GM19467 (cell line): ENCODE measurements at regions not wholly inside any gene's neighbourhood (a gene's known extent, or its start where the extent isn't known, plus 50 kb on each side); places are given as distances from the start of the nearest gene placed in this dataset.
A peak's percentile ranks its signal among the peaks of the same experiment; 100 is the strongest.
"Not testable (repeated sequence)": the region's sequence is repeated elsewhere in the genome, so short reads cannot be mapped to it uniquely, and the experiment has no call there.

Experiments
- ATAC-seq: cut with Tn5 transposase; IDR thresholded peaks from one replicate; pipeline ENCODE4 v1.9.1; 2021; ENCODE audit warnings: mild to moderate bottlenecking, moderate library complexity; ENCODE audit not compliant: unreplicated experiment

DNA sequence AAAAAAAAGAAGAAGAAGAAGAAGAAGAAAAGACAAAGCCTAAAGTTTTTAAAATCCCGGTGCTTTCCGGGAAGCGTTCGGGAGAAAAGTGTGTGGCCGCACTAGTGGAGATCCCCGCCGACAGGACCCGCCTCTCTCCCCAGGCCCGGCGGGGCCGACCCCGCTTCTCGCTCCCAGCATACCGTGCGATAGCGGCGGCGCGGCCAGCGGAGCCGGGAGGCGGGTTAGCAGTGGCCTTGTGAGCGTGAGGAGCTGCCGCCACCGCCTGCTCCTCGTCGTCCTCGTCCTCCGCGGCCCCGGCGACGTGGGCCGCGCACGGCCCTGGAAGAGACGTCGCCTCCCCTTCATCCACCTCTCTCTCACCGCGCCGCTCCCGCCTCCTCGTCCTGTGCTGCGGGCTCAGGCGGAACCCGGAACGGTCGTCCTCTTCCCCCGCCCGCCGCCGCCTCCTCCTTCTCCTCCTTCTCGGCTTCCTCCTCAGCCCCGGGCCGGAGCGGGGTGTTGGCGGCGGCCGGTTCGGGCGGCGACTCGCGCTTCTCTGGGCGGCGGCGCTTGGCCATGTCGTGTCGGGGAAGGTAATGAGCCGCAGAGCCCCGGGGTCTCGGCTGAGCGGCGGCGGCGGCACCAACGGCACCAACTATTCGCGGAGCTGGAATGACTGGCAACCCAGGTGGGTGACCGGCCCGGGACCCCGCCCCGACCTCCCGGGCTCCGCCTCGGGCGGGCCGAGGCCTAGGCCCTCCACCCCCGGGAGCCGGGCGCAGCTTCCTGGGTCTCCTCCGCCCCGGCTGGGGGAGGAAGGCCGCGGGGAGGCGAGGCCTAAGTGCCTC, 62.6 kb upstream of the CDR2 start:
- peak; percentile 66 for ATAC-seq

DNA sequence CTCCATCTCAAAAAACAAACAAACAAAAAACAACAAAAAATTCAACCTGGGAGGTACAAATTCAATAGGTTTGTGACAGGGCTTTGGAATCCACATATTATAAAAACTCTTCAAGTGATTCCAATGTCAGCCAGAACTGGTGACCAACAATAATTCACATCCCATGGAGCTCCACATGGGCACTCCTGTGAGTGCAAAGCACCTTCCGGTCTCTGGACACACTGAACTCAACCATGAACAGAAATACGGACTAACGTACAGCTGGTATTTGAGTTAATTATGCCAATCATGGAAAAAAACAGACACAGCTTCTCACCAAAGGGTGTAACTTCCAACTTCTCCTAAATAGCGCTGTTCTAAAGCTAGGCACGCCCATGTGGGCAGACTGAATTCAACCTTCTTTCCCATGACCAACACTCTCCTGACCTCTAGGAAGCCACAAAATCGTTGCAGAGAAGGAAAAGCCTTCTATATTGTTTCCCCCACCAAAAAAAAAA, 62.0 kb upstream of the CDR2 start:
- ATAC-seq: not testable (repeated sequence)

DNA sequence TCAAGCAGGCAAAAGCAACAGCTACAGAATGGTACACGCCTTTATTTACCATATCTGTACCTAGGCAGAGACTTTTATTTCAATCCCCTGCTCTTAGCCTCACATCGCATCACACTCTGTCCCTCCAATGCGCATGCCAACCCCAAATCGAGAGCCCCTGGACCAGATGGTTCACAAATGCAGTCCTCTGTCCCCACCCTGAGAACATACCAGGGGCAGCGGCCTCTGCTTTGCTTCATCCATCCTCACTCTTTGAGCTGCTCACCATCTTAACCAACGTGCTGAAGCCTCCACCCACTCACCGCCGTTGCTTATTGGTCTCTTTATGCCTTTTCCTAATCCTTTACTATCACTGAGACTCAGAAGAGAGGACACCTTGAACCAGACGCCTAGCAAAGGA, 56.9 kb upstream of the CDR2 start:
- ATAC-seq: not testable (repeated sequence)

DNA sequence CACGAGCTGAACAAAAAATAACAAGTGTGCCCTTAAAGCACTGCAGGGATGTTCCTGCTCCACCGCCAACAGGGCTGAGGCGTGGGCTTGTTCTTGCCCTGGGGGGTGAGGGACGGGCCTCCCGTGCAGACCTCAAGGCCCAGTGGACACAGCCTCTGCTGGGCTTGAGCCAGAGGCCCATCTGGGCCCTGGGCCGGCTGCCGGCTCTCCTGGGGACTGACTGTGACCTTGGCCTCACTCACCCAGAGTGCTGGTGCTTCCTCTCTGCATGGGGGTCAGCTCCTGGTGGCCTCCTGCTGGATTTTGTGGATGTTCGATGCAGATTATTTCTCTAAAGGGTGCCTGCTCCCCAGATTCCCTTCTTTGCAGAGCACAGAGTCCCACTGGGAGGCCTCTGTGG, 54.2 kb upstream of the CDR2 start:
- ATAC-seq: no peak

DNA sequence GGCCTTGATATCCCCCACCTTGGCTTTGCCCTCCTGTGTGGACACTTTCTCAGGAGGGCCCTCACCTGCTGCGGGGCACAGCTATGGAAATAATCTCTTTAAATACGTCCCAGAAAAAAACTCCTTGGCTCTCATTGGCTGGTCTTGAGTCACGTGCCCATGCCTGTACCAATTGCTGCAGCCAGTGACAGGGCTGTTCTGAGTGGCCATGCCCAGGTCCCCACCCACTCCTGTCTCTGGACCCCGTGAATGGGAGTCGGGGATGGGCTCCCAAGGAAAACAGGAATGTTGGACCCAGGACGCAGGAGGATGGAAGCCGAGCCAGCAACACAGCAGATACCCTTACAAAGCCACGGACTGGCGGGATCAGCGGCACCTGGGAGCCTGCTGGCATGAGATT, 53.1 kb upstream of the CDR2 start:
- ATAC-seq: no peak

DNA sequence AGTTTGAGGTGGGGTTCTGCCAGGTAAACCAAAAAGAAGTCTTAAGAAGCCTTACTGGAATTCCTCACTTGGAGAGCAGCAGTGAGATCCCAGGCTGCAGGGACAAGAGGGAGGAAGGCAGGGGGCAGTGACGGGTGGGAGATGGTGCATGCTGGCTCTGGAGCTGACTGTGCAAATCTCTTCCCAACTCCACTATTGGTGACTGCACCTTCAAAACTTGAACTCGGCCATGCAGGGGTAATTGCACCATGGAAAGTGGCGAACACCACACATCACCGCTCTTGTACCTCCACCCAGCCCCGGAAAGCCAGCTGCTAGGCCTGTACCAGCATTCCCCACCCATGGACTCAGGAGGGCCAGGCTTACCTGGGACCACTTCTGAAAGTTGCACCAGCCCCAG, 51.4 kb upstream of the CDR2 start:
- ATAC-seq: no peak

DNA sequence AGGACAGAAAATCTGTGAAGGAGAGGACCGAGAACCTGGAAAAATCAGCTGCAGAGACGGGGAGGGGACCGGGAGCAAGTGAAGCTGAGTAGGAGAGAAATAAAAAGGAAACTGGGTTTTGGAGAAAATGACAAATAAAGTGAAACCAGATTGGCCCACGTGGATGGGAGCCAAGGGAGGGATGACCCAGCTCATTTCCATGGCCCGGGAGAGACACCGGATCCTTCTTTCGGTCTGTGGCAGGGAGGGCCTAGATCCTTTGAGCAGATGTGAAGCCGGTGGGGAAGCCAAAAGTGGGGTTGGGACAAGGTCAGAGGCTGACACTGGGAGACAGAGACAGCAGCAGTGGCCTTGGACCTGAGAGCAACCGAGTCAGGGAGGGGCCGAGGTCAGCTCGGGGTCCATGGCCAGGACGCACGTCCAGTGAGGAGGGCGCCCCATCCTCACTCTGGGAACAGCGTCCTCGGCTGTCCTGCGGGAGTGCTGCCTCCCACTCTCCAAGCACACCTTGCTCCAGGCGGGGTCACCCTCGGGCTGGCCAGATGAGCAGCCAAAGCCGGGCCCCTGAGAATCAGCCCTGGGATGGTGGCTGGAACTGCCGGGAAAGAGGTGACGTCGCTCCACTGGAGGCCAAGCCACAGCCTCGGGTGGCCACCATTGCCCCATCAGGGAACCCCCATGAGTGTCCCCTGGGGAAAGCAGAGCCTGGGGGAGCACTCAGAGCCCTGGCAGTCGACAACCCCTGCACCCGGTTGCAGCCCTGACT, 50.8 kb upstream of the CDR2 start:
- ATAC-seq: no peak

DNA sequence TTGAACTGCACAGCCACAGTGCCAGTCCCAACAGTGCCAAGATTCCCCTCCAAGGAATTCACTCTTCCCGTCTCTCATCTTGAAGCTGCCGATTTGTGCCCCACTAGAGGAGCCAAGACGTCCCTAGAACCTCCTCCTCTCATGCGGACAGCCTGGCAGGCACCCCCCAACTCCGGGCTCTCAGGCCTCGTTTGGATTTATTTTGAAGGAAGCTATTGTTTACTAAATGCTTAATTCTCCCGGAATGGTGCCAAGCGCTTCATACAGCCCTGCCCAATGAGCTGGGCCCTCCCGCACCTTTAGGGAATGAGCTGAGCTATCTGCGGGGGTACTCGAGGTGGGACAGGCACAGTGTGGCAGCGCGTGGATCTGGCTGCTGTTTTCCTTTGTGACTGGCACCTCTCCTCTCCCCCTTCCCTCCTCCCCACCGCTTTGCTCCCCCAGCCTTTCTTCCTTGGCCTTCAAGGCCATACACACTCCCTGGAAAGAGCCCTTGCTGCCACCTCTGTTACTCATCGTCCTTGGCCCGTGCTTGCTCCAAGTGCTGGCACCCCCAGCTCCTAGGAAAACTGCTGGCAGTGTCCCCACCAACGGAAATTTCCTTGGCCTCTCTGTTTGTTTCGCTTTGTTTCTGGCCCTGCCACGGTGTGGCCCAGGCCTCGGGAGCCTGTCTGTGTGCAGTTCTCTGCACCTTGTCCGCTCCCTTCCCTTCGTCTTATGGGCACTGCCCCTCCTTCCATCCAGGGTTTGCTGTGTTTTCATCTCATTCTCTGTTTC, 49.9 kb upstream of the CDR2 start:
- ATAC-seq: no peak
